GM12878 (cell line): ENCODE measurements at regions not wholly inside any gene's neighbourhood (a gene's known extent, or its start where the extent isn't known, plus 50 kb on each side); places are given as distances from the start of the nearest gene placed in this dataset.

ENCODE experiments used
- ATF2 ChIP-seq: IDR thresholded peaks from 2 replicates; pipeline ENCODE4 v1.6.1; 2012; ENCODE audit warnings: low read length, inconsistent platforms
- BCL11A ChIP-seq: IDR thresholded peaks from 2 replicates; pipeline ENCODE4 v1.6.1; 2011; ENCODE audit warnings: low read depth, low read length
- BHLHE40 ChIP-seq, 2 experiments: fragments of 450-650 bp in 1 of 2; IDR thresholded peaks; 2 replicates each; pipeline ENCODE4 v1.6.1; 2011 to 2017; ENCODE audit warnings: low read depth in 2 of 2, borderline replicate concordance in 1 of 2, improper control_type of control experiment in 1 of 2, low read length in 1 of 2, mild to moderate bottlenecking in 1 of 2
- BMI1 ChIP-seq: fragments of 450-650 bp; IDR thresholded peaks from 2 replicates; pipeline ENCODE4 v1.6.1; 2016; ENCODE audit warnings: mild to moderate bottlenecking, moderate library complexity, borderline replicate concordance
- BRCA1 ChIP-seq: IDR thresholded peaks from 2 replicates; pipeline ENCODE4 v1.6.1; 2011; ENCODE audit warnings: low read depth, low read length, improper control_type of control experiment
- CBFB ChIP-seq: IDR thresholded peaks from 2 replicates; pipeline ENCODE4 v1.6.1; 2016; ENCODE audit warnings: antibody characterized with exemption, low read depth
- CEBPB ChIP-seq, 2 experiments: fragments of 150-350 bp in 1 of 2; IDR thresholded peaks; 2 replicates each; pipeline ENCODE4 v1.6.1; 2012 to 2014; ENCODE audit warnings: low read depth in 2 of 2, low read length in 2 of 2, borderline replicate concordance in 1 of 2, inconsistent platforms in 1 of 2
- EED ChIP-seq: sonication (generic); IDR thresholded peaks from 2 replicates; pipeline ENCODE4 v1.6.1; 2016; ENCODE audit warnings: antibody characterized with exemption, low read depth
- EGR1 ChIP-seq, 2 experiments: IDR thresholded peaks; 1 replicate in 1 of 2; 2 replicates in 1 of 2; pipeline ENCODE4 v1.6.1; 2011 to 2012; ENCODE audit warnings: low read depth in 2 of 2, low read length in 2 of 2, borderline replicate concordance in 1 of 2, mild to moderate bottlenecking in 1 of 2, moderate library complexity in 1 of 2
- FOXM1 ChIP-seq: IDR thresholded peaks from 2 replicates; pipeline ENCODE4 v1.6.1; 2012; ENCODE audit warnings: low read depth, mild to moderate bottlenecking, inconsistent platforms, low read length, moderate library complexity
- JUNB ChIP-seq: IDR thresholded peaks from 2 replicates; pipeline ENCODE4 v1.6.1; 2016; ENCODE audit warnings: antibody characterized with exemption, mild to moderate bottlenecking
- JUND ChIP-seq: IDR thresholded peaks from 2 replicates; pipeline ENCODE4 v1.6.1; 2012; ENCODE audit warnings: low read depth, mild to moderate bottlenecking, low read length, improper control_type of control experiment, moderate library complexity
- MEF2A ChIP-seq: IDR thresholded peaks from 2 replicates; pipeline ENCODE4 v1.6.1; 2011; ENCODE audit warnings: low read depth, mild to moderate bottlenecking, low read length, moderate library complexity; ENCODE audit not compliant: insufficient read depth
- MEF2B ChIP-seq: fragments of 450-650 bp; IDR thresholded peaks from 2 replicates; pipeline ENCODE4 v1.6.1; 2018; ENCODE audit warnings: mild to moderate bottlenecking, moderate library complexity; ENCODE audit not compliant: partially characterized antibody, poor library complexity, severe bottlenecking
- MYB ChIP-seq: fragments of 150-350 bp; IDR thresholded peaks from 2 replicates; pipeline ENCODE4 v1.6.1; 2014; ENCODE audit warnings: mild to moderate bottlenecking, low read depth, low read length, borderline replicate concordance
- NR2F1 ChIP-seq: fragments of 450-650 bp; conservative IDR thresholded peaks from 2 replicates; pipeline ENCODE4 v1.6.1; 2017; ENCODE audit warnings: mild to moderate bottlenecking
- POU2F2 ChIP-seq: IDR thresholded peaks from 3 replicates; pipeline ENCODE4 v1.6.1; 2011; ENCODE audit warnings: low read depth, mild to moderate bottlenecking, low read length, borderline replicate concordance
- SMARCA5 ChIP-seq: fragments of 450-650 bp; IDR thresholded peaks from 2 replicates; pipeline ENCODE4 v1.6.1; 2017; ENCODE audit warnings: mild to moderate bottlenecking
- SP1 ChIP-seq: IDR thresholded peaks from one replicate; pipeline ENCODE4 v1.6.1; 2011; ENCODE audit warnings: low read depth, low read length
- TAF1 ChIP-seq: IDR thresholded peaks from 2 replicates; pipeline ENCODE4 v1.6.1; 2011; ENCODE audit warnings: mild to moderate bottlenecking, low read depth, low read length, borderline replicate concordance
- TF ChIP-seq, protein P1 (sequence below): fragments of 450-650 bp; IDR thresholded peaks from 2 replicates; pipeline ENCODE4 v1.6.1; 2016; ENCODE audit warnings: mild to moderate bottlenecking, moderate library complexity, borderline replicate concordance
- TF ChIP-seq, protein P2 (sequence below): fragments of 450-650 bp; IDR thresholded peaks from 2 replicates; pipeline ENCODE4 v1.6.1; 2017; ENCODE audit warnings: mild to moderate bottlenecking, moderate library complexity

GRCh38 chr10:30736685-30737232 lies 107.2 kb upstream of the LYZL2 start (continued):
- TF ChIP-seq, protein P1, sequence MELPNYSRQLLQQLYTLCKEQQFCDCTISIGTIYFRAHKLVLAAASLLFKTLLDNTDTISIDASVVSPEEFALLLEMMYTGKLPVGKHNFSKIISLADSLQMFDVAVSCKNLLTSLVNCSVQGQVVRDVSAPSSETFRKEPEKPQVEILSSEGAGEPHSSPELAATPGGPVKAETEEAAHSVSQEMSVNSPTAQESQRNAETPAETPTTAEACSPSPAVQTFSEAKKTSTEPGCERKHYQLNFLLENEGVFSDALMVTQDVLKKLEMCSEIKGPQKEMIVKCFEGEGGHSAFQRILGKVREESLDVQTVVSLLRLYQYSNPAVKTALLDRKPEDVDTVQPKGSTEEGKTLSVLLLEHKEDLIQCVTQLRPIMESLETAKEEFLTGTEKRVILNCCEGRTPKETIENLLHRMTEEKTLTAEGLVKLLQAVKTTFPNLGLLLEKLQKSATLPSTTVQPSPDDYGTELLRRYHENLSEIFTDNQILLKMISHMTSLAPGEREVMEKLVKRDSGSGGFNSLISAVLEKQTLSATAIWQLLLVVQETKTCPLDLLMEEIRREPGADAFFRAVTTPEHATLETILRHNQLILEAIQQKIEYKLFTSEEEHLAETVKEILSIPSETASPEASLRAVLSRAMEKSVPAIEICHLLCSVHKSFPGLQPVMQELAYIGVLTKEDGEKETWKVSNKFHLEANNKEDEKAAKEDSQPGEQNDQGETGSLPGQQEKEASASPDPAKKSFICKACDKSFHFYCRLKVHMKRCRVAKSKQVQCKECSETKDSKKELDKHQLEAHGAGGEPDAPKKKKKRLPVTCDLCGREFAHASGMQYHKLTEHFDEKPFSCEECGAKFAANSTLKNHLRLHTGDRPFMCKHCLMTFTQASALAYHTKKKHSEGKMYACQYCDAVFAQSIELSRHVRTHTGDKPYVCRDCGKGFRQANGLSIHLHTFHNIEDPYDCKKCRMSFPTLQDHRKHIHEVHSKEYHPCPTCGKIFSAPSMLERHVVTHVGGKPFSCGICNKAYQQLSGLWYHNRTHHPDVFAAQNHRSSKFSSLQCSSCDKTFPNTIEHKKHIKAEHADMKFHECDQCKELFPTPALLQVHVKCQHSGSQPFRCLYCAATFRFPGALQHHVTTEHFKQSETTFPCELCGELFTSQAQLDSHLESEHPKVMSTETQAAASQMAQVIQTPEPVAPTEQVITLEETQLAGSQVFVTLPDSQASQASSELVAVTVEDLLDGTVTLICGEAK, result no peak
- TF ChIP-seq POU2F2, result peak; percentile 83; the same call in 2 of the 3 replicates
- TF ChIP-seq BMI1, result peak; percentile 64
- TF ChIP-seq BCL11A, result peak; percentile 97
- peak; percentile 99 for TF ChIP-seq NR2F1
- TF ChIP-seq SMARCA5, result 0 out of 2 replicates have a peak, but pooled peaks have one; percentile 74
- TF ChIP-seq EGR1 (IDR thresholded peaks at IDR 0.05; ENCODE audit: borderline replicate concordance in 1 of 2, low read depth in 2 of 2, low read length in 2 of 2), result no peak
- peak; percentile 82 to 85 for TF ChIP-seq BHLHE40 (IDR thresholded peaks at IDR 0.05; ENCODE audit: borderline replicate concordance in 1 of 2, low read depth in 2 of 2, low read length in 1 of 2)
- 0 out of 2 replicates have a peak, but pooled peaks have one; percentile 52 for TF ChIP-seq MYB
- peak; percentile 74 for TF ChIP-seq MEF2B
- peak; percentile 85 for TF ChIP-seq SP1
- TF ChIP-seq JUNB, result peak; percentile 96
- peak; percentile 88 for TF ChIP-seq JUND
- no peak for TF ChIP-seq BRCA1
- no peak for TF ChIP-seq TAF1
- peak in 1 of 2 experiments; percentile 81; a peak in 1 of 4 replicates for TF ChIP-seq CEBPB (IDR thresholded peaks at IDR 0.05; ENCODE audit: borderline replicate concordance in 1 of 2, low read depth in 2 of 2, low read length in 2 of 2)
- peak; percentile 97 for TF ChIP-seq MEF2A
- peak; percentile 98 for TF ChIP-seq EED
- TF ChIP-seq FOXM1, result peak; percentile 99
- peak; percentile 96 for TF ChIP-seq CBFB
- TF ChIP-seq, protein P2, sequence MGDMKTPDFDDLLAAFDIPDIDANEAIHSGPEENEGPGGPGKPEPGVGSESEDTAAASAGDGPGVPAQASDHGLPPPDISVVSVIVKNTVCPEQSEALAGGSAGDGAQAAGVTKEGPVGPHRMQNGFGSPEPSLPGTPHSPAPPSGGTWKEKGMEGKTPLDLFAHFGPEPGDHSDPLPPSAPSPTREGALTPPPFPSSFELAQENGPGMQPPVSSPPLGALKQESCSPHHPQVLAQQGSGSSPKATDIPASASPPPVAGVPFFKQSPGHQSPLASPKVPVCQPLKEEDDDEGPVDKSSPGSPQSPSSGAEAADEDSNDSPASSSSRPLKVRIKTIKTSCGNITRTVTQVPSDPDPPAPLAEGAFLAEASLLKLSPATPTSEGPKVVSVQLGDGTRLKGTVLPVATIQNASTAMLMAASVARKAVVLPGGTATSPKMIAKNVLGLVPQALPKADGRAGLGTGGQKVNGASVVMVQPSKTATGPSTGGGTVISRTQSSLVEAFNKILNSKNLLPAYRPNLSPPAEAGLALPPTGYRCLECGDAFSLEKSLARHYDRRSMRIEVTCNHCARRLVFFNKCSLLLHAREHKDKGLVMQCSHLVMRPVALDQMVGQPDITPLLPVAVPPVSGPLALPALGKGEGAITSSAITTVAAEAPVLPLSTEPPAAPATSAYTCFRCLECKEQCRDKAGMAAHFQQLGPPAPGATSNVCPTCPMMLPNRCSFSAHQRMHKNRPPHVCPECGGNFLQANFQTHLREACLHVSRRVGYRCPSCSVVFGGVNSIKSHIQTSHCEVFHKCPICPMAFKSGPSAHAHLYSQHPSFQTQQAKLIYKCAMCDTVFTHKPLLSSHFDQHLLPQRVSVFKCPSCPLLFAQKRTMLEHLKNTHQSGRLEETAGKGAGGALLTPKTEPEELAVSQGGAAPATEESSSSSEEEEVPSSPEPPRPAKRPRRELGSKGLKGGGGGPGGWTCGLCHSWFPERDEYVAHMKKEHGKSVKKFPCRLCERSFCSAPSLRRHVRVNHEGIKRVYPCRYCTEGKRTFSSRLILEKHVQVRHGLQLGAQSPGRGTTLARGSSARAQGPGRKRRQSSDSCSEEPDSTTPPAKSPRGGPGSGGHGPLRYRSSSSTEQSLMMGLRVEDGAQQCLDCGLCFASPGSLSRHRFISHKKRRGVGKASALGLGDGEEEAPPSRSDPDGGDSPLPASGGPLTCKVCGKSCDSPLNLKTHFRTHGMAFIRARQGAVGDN, result peak; percentile 55; the same call in 1 of the 2 replicates
- TF ChIP-seq ATF2, result peak; percentile 93
